Endothelial cell of umbilical vein (primary cell): ENCODE measurements at regions not wholly inside any gene's neighbourhood (a gene's known extent, or its start where the extent isn't known, plus 50 kb on each side); places are given as distances from the start of the nearest gene placed in this dataset.

Experiments used
- BruUV-seq: library from RNA; stranded (reverse); fragments of 400-500 nt; replicated peaks from 2 replicates; lab custom pipeline; 2021; lab: Mats Ljungman, UMichigan
- CTCF ChIA-PET: fragments of 300-600, 350-600 bp; sonication (Branson Sonifier 250); formaldehyde crosslinking; loops from one replicate; lab custom pipeline; 2021; ENCODE audit warnings: antibody characterized with exemption, inconsistent platforms; lab: Charles Lee
- POLR2A ChIA-PET: fragments of 300-600, 350-600 bp; sonication (Branson Sonifier 250); formaldehyde crosslinking; loops from one replicate; lab custom pipeline; 2021; ENCODE audit warnings: antibody characterized with exemption, inconsistent platforms; lab: Charles Lee
- DNase-seq: peaks from one replicate; pipeline ENCODE4 v3.0.0-alpha.2; 2011; ENCODE audit warnings: low read depth, low spot score
- FAIRE-seq: peaks from 2 replicates; lab custom pipeline; 2011; peaks lifted over from hg19 to GRCh38; lab: Jason Lieb, UNC
- H2AFZ ChIP-seq: 2 replicates; pipeline ENCODE4 v1.6.0; 2012; ENCODE audit warnings: low read depth, low read length, control low read depth, inconsistent platforms
- H3K27ac ChIP-seq: 2 replicates; pipeline ENCODE4 v1.5.1; 2011; ENCODE audit warnings: low read depth, mild to moderate bottlenecking, control low read depth, low read length, moderate library complexity; ENCODE audit not compliant: insufficient read depth
- H3K27me3 ChIP-seq, 2 experiments: 2 replicates each; pipeline versions ENCODE4 v1.6.0 to v1.6.1; 2011; ENCODE audit warnings: low read length in 2 of 2, mixed read lengths in 1 of 2; ENCODE audit not compliant: control insufficient read depth in 2 of 2, insufficient read depth in 2 of 2
- H3K36me3 ChIP-seq, 2 experiments: 2 replicates in 1 of 2; 3 replicates in 1 of 2; pipeline ENCODE4 v1.5.1; 2011; ENCODE audit warnings: low read length in 2 of 2, mild to moderate bottlenecking in 1 of 2, moderate library complexity in 1 of 2; ENCODE audit not compliant: control insufficient read depth in 2 of 2, insufficient read depth in 2 of 2; ENCODE audit errors: extremely low read depth in 1 of 2
- H3K4me1 ChIP-seq: 3 replicates; pipeline ENCODE4 v1.5.1; 2011; ENCODE audit warnings: mild to moderate bottlenecking, low read length; ENCODE audit not compliant: control insufficient read depth, insufficient read depth; ENCODE audit errors: extremely low read depth
- H3K4me2 ChIP-seq: 2 replicates; pipeline ENCODE4 v1.6.1; 2011; ENCODE audit warnings: low read length, control low read depth, mixed read lengths; ENCODE audit not compliant: insufficient read depth
- H3K4me3 ChIP-seq, 3 experiments: fragments of 200-600 bp in 1 of 3; sonication (generic), shearing (Covaris generic) in 1 of 3; replicated peaks in 1 of 3; 2 replicates each; pipeline ENCODE4 v1.5.1; 2011 to 2016; ENCODE audit warnings: control low read depth in 3 of 3, low read length in 3 of 3, mild to moderate bottlenecking in 2 of 3, inconsistent platforms in 1 of 3, low read depth in 1 of 3, moderate library complexity in 1 of 3; ENCODE audit not compliant: insufficient read depth in 1 of 3
- H3K79me2 ChIP-seq: 2 replicates; pipeline ENCODE4 v1.6.0; 2012; ENCODE audit warnings: low read length, inconsistent platforms; ENCODE audit not compliant: control insufficient read depth, insufficient read depth
- H3K9ac ChIP-seq: replicated peaks from 2 replicates; pipeline ENCODE3; 2011; ENCODE audit warnings: low read length, control low read depth; ENCODE audit not compliant: insufficient read depth; ENCODE audit errors: extremely low read depth
- H3K9me1 ChIP-seq: replicated peaks from 3 replicates; pipeline ENCODE4 v1.6.0; 2011; ENCODE audit warnings: mild to moderate bottlenecking, low read length; ENCODE audit not compliant: control insufficient read depth, insufficient read depth; ENCODE audit errors: extremely low read depth
- H3K9me3 ChIP-seq: replicated peaks from 2 replicates; pipeline ENCODE4 v1.5.1; 2012; ENCODE audit warnings: low read length, inconsistent platforms; ENCODE audit not compliant: control insufficient read depth, insufficient read depth
- H4K20me1 ChIP-seq: replicated peaks from 2 replicates; pipeline ENCODE3; 2011; ENCODE audit warnings: mild to moderate bottlenecking, low read length; ENCODE audit not compliant: control insufficient read depth, insufficient read depth; ENCODE audit errors: extremely low read depth
- EZH2 ChIP-seq: IDR thresholded peaks from 2 replicates; pipeline ENCODE4 v1.6.1; 2012; ENCODE audit warnings: borderline replicate concordance, low read depth, mild to moderate bottlenecking, moderate library complexity, low read length, inconsistent platforms; ENCODE audit not compliant: severe bottlenecking
- FOS ChIP-seq: IDR thresholded peaks from 2 replicates; pipeline ENCODE4 v1.6.1; 2011; ENCODE audit warnings: mild to moderate bottlenecking, low read length, moderate library complexity, borderline replicate concordance; ENCODE audit not compliant: insufficient read depth
- GATA2 ChIP-seq: IDR thresholded peaks from 2 replicates; pipeline ENCODE4 v1.7.0; 2011; ENCODE audit warnings: low read depth, mild to moderate bottlenecking, moderate library complexity, mixed read lengths, low read length; ENCODE audit not compliant: insufficient read length, insufficient read depth
- JUN ChIP-seq: IDR thresholded peaks from 2 replicates; pipeline ENCODE4 v1.6.1; 2011; ENCODE audit warnings: borderline replicate concordance, low read depth; ENCODE audit not compliant: insufficient read length, insufficient read depth
- MYC ChIP-seq: IDR thresholded peaks from one replicate; pipeline ENCODE4 v1.6.1; 2011; ENCODE audit warnings: mild to moderate bottlenecking, low read depth, low read length
- POLR2A ChIP-seq: IDR thresholded peaks from 2 replicates; pipeline ENCODE4 v1.6.1; 2012; ENCODE audit warnings: low read depth, mild to moderate bottlenecking, control low read depth, low read length
- POLR2AphosphoS5 ChIP-seq: IDR thresholded peaks from 2 replicates; pipeline ENCODE4 v1.6.1; 2012; ENCODE audit warnings: low read depth, mild to moderate bottlenecking, control low read depth, low read length, moderate library complexity; ENCODE audit not compliant: insufficient read depth
- dilution Hi-C: fragments of 300-500 bp; cut with MboI; formaldehyde crosslinking; loops from one replicate; pipeline ENCODE4 v1.15.0; 2019; ENCODE audit warnings: low sequenced_read_pairs; ENCODE audit not compliant: extremely low pct_ligation_motif_present
- intact Hi-C: fragments of 100-400 bp; cut with micrococcal nuclease; formaldehyde crosslinking; loops from one replicate; pipeline ENCODE4 v1.10.0; 2022
- TF ChIP-seq, protein P1 (sequence below): IDR thresholded peaks from 2 replicates; pipeline ENCODE4 v1.6.1; 2011; ENCODE audit not compliant: insufficient read depth, insufficient read length
- TF ChIP-seq, protein P2 (sequence below), 2 donors: IDR thresholded peaks; 1 replicate in 1 of 2; 2 replicates in 1 of 2; pipeline ENCODE4 v1.5.1; 2011; ENCODE audit warnings: low read length in 2 of 2, mild to moderate bottlenecking in 2 of 2, moderate library complexity in 2 of 2, control low read depth in 1 of 2, inconsistent platforms in 1 of 2, low read depth in 1 of 2; ENCODE audit not compliant: insufficient read depth in 1 of 2; ENCODE audit errors: extremely low read depth in 1 of 2

DNA sequence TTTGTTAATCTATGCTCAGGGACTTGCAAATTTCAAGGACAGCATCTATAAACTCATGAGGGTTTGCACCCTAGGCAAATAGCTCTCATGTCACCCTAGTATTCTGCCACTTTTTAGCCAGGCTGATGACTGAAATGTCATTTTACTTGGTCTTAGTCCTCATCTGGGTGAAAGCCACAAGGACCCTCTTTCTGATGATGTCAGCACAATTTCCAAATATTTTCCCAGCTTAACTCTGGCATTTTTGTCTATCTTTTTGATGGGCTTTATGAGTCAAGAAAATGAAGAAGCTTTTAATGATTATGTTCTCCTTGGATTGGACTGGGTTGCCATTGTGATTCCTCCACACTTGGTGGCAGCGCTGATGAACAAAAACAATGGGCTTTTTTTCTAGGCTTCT lies 420.1 kb upstream of the BTBD3 start:
- no peak for DNase-seq
- H3K27ac ChIP-seq = no peak overlapping the region
- H3K9me1 ChIP-seq = no peaks in the 10 kb centered on the region
- H4K20me1 ChIP-seq = no peaks in the 10 kb centered on the region
- H3K36me3 ChIP-seq = no peaks in the 10 kb centered on the region
- dilution Hi-C loops (no loop called here), intact Hi-C loops (no loop called here)
- H3K9ac ChIP-seq = no peak overlapping the region
- no peak for FAIRE-seq
- H3K27me3 ChIP-seq = no peaks in the 10 kb centered on the region
- BruUV-seq = no TSS peak
- CTCF ChIA-PET = interaction anchor here (0.6 kb wide), 1 partner anchor 31 kb away, joined by 3 read pairs; no protein-coding TSS in a partner anchor
- POLR2A ChIA-PET = no interaction called here
- no peaks in the 10 kb centered on the region for H3K9me3 ChIP-seq
- H3K4me3 ChIP-seq = no peak overlapping the region
- no peak for TF ChIP-seq MYC
- H3K79me2 ChIP-seq = no peaks in the 10 kb centered on the region
- H2AFZ ChIP-seq = no peak overlapping the region
- no peaks in the 10 kb centered on the region for H3K4me1 ChIP-seq
- no peak overlapping the region for H3K4me2 ChIP-seq

DNA sequence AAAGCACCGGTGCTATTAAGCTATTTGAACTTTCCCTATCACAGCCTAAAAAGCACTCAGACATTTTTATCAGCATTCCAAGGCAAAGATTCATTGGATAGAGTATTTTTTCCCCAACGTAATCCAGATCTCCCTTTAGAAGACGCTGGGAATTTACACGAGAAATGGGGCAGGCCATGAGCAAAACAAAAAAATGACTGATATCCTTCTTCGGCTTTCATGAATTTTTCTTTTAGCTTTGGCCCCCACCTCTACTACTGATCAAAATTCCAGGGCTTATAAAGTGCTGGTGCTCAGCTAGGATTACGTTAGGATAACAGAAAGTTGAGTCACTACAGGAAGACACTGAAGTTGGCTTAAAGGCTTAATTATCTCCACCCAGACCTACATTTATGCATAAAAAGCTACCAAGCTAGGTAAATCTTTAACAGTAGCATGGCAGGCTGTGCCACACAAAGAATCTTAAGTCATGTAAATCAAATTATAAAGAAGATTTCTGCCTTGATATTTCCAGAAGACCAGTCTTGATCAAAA lies 418.5 kb upstream of the BTBD3 start:
- H4K20me1 ChIP-seq = no peaks in the 10 kb centered on the region
- ChIA-PET CTCF (interaction anchor here (1.1 kb wide), 1 partner anchor 23 kb away, joined by 3 read pairs; no protein-coding TSS in a partner anchor), POLR2A (no interaction called here)
- dilution Hi-C loops = no loop called here
- FAIRE-seq (no peak), DNase-seq (no peak)
- no peaks in the 10 kb centered on the region for H3K36me3 ChIP-seq
- no TSS peak for BruUV-seq
- H3K4me3 ChIP-seq = no peak overlapping the region
- H3K27ac ChIP-seq = no peak overlapping the region
- H3K4me1 ChIP-seq = no peaks in the 10 kb centered on the region
- intact Hi-C loops = no loop called here
- H3K9me1 ChIP-seq = no peaks in the 10 kb centered on the region
- no peaks in the 10 kb centered on the region for H3K9me3 ChIP-seq
- no peaks in the 10 kb centered on the region for H3K79me2 ChIP-seq
- H3K4me2 ChIP-seq = no peak overlapping the region
- TF ChIP-seq, protein P1, sequence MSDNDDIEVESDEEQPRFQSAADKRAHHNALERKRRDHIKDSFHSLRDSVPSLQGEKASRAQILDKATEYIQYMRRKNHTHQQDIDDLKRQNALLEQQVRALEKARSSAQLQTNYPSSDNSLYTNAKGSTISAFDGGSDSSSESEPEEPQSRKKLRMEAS = no peak
- TF ChIP-seq MYC (no peak), FOS (no peak), POLR2AphosphoS5 (no peak), POLR2A (no peak), JUN (no peak), EZH2 (no peak), GATA2 (no peak)
- TF ChIP-seq, protein P2, sequence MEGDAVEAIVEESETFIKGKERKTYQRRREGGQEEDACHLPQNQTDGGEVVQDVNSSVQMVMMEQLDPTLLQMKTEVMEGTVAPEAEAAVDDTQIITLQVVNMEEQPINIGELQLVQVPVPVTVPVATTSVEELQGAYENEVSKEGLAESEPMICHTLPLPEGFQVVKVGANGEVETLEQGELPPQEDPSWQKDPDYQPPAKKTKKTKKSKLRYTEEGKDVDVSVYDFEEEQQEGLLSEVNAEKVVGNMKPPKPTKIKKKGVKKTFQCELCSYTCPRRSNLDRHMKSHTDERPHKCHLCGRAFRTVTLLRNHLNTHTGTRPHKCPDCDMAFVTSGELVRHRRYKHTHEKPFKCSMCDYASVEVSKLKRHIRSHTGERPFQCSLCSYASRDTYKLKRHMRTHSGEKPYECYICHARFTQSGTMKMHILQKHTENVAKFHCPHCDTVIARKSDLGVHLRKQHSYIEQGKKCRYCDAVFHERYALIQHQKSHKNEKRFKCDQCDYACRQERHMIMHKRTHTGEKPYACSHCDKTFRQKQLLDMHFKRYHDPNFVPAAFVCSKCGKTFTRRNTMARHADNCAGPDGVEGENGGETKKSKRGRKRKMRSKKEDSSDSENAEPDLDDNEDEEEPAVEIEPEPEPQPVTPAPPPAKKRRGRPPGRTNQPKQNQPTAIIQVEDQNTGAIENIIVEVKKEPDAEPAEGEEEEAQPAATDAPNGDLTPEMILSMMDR (IDR thresholded peaks at IDR 0.05; ENCODE audit: extremely low read depth in 1 of 2, insufficient read depth in 1 of 2, low read depth in 1 of 2, low read length in 2 of 2) = no peak
- H3K9ac ChIP-seq = no peak overlapping the region
- H2AFZ ChIP-seq = no peak overlapping the region
- H3K27me3 ChIP-seq = no peaks in the 10 kb centered on the region
